COLO829 (cell line): ENCODE measurements at regions not wholly inside any gene's neighbourhood (a gene's known extent, or its start where the extent isn't known, plus 50 kb on each side); places are given as distances from the start of the nearest gene placed in this dataset.
A peak's percentile ranks its signal among the peaks of the same experiment; 100 is the strongest.
"Not testable (repeated sequence)": the region's sequence is repeated elsewhere in the genome, so short reads cannot be mapped to it uniquely, and the experiment has no call there.

Source experiments
- DNase-seq: peaks from one replicate; pipeline ENCODE4 v3.0.0; 2012; ENCODE audit warnings: low spot score

- DNase-seq = no peak
These were observed 923.2 kb downstream of the NLGN4X start for GRCh38 chrX:5305452-5305851.

- DNase-seq = no peak
These were observed 933.7 kb downstream of the NLGN4X start for GRCh38 chrX:5295004-5295403.

DNA sequence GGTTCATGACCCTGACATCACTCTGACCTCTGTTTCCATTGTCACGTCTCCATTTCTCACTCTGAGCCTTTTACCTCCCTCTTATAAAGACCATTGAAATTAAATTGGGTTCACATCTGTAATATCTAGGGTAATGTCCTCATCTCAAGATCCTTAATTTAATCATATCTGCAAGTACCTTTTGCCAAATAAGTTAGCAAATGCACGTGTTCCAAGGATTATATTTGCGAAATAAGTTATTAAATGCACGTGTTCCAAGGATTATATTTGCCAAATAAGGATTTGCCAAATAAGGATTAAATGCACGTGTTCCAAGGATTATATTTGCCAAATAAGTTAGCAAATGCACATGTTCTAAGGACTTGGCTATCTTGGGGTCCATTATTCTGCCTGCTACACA, 938.0 kb downstream of the NLGN4X start:
- DNase-seq = no peak

DNA sequence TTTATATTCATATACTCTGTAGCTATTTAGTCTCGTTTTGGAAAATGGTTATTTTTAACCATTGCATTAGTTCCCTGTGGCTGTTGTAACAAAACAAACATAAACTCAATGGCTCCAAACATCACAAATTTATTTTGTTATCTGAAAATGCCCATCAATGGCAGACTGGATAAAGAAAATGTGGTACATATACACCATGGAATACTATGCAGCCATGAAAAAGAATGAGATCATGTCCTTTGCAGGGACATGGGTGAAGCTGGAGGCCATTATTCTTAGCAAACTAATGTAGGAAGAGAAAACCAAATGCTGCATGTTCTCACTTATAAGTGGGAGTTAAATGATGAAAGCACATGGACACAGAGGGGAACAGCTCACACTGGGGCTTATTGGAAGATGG, 938.7 kb downstream of the NLGN4X start:
- not testable (repeated sequence) for DNase-seq

DNA sequence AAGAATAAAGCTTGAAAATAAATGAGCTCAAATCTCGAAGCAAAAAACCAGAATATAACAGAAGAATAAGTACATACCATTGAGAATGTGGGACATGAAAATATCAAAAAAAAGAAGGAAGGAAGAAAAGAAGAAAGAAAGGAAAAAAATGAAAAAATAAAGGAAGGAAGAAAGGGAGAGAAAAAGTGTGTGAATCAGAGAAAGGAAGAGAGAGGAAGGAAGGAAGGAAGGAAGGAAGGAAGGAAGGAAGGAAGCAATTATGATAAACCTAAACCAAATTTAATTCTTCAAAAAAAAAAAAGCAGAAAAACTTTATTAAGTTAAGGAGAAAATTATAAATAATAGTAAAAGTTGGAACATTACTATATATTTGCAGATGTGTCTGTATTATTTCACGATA, 949.8 kb downstream of the NLGN4X start:
- no peak for DNase-seq

GRCh38 chrX:5265324-5265850, 963.3 kb downstream of the NLGN4X start:
- DNase-seq = no peak

DNA sequence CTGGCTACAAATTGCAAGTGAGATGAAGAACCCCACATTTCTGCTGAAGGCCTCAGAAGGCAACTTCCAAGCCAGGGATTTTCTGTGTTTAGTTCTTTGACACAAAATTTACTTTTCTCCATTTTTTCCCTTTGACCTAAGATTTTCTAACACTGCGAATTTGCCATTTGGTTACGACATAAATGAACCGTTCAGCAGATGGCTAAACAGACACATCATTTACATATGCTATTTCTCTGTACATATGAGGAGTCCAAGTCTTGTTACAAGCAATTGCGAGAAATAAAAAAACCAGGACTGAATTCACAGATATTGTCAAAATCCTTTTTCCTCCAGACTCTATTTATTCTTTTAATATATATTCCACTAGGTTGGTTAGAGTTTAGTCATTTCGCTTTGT, 978.6 kb downstream of the NLGN4X start:
- no peak for DNase-seq

- DNase-seq = no peak
These were observed 986.4 kb downstream of the NLGN4X start for GRCh38 chrX:5242091-5242790.

- DNase-seq = no peak
These were observed 991.9 kb downstream of the NLGN4X start for GRCh38 chrX:5236749-5237148.

DNA sequence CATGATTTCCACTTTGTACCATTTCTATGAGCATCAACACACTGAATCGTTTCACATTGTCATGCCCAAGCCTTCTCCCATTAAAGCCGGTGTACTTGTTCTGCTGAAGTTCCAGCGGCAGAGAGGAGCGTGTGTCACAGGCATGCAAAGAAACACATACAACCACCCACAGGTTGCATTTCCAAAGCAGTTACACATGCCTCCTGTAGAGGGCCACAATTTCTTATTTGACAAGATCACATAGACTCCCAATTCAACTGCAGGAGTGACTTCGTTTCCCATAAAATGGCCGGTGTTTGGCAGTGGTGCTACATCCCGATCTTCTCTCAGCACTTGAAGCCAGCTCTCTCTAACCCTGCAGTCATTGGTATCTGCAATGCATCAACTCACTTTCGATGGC, 992.6 kb downstream of the NLGN4X start:
- peak; percentile 1 for DNase-seq

GRCh38 chrX:5233830-5234229, 994.8 kb downstream of the NLGN4X start:
- no peak for DNase-seq

DNA sequence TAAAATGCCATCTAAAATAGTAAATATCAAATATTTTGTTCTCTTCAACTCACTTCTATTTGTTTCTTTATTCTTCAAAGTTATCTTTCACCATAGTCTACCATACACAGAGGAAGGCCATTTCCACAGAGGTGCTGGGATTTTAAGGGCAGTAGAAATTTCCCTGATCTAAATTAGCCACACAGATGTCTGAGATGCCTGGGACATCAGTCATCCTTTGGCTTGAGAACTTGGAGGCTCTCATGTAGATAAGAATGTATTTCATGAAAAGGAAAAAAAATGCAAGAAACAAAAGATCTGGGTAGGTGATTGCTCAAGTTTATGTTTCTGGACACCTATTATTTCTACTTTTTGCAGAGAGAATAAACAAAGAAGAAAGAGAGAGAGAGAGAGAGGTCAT, 1008.2 kb downstream of the NLGN4X start:
- no peak for DNase-seq

DNA sequence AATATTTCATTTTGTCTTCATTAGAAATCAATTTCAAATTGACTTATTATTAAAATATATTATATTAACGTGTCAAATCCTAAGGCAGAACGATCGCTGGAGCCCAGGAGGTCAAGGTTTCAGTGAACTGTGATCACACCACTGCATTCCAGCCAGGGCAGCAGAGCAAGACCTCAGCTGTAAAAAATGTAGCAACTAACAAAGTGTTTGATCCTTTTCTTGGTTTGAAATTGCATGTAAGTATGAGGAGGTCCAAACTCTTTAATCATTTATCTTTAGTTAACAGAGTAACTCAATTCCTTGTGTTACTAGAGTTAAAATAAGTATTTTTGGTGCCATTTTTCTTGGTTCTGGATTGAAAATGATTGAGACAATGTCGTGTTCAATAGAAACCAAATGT, 1033.9 kb downstream of the NLGN4X start:
- no peak for DNase-seq

DNA sequence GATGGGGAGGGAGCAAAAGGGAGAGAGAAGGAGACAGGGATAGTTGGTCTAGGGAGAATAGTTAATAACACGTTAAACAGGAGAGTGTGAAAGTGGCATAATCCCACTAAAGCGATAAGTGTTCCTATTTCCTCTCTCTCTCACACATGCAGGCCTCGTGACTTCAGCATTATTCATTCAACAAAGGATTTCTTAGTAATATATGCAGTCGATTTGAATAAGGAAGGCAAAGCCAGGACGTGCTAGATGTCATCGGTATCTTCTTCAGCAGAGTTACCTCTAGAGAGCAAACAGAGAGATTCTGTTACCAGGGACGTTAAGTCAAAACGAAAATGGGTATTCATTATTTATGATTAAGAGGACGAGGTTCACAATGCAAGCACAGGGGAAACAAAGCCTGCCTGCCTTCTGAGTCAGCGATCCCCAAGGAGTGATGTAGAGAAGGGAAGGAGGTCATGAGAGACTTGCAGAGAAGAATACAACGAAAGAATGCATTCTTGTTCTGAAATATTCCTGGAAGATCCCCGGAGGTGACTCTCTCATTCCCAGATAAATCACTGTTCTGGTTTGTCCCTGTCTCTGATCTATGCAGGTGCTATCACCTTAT, 1048.4 kb downstream of the NLGN4X start:
- DNase-seq = no peak

GRCh38 chrX:5176766-5177165, 1051.9 kb downstream of the NLGN4X start:
- no peak for DNase-seq

DNA sequence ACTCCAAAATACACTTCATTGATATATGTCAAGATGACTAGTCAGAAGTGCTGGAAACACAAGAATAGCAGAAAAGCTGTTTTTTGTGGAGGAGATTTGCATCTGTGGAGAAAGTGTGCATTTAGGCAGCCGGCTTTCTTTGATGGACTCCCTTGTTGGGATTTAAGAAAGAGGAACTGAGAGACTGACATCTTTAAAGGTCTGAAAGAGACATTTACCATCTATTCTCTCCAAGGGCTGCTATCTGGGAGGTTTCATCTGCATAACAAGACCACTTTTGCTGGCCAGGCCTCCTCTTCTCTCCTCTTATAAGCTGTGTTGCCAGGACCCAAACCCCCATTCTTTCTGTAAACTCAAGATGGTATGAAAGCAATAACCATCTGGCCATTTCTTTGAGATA, 1065.0 kb downstream of the NLGN4X start:
- no peak for DNase-seq

GRCh38 chrX:5155301-5155700, 1073.4 kb downstream of the NLGN4X start:
- DNase-seq = no peak

- DNase-seq = no peak
These were observed 1082.7 kb downstream of the NLGN4X start for GRCh38 chrX:5145957-5146356.

GRCh38 chrX:5142644-5143043, 1086.0 kb downstream of the NLGN4X start:
- no peak for DNase-seq

GRCh38 chrX:5122181-5122678, 1106.4 kb downstream of the NLGN4X start:
- DNase-seq = no peak

- DNase-seq = no peak
These were observed 1110.9 kb downstream of the NLGN4X start for GRCh38 chrX:5117816-5118215.

DNA sequence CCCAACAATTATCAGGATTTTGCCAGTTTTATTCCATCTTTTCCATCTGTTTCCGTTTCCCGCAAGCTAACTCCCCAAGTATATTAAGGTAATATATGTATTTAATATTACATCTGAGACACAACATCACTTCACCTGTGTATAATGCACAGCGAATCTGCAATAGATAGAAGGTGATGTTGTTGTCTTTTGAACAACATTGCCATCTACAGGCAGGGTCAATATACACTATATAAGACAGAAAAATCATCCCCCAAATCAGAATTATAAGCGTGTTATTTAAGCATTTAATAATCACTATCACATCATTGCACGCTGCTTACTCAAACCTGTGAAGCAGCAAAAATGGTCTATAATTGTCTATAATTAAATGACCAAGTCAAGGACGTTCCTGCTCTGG, 1115.5 kb downstream of the NLGN4X start:
- peak; percentile 11 for DNase-seq

DNA sequence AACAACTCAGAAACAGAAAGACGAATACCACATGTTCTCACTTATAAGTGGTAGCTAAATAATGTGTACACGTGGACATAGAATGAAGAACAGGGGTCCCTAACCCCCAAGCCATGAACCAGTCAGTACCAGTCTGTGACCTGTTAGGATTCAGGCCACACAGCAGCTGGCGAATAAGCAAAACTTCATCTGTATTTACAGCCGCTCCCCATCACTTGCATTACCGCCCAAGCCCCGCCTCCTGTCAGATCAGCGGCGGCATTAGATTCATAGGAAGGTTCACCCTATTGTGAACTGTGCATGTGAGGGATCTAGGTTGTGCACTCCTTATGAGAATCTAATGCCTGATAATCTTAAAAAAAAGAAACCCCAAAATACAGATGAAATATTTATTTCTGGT, 1128.7 kb downstream of the NLGN4X start:
- DNase-seq = no peak

DNA sequence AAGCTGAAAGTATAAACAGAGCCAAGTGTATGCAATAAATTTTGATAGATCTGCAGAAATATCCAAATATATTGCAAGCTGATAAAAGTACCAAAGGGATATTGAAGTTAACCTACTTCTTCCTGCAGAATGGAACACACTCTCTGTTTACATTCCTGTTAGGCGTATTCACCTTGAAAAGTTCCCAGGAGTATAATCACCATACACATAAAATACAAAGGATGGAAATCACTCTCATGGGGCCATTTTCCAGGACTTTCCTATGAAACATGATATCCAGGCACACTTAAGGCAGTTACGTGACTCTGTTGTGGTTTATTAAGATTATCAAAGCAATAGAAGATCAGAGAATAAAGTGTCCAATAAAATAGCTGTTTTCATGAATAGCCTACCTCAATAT, 1142.3 kb downstream of the NLGN4X start:
- DNase-seq = no peak
